A673 (cell line): ENCODE measurements at regions not wholly inside any gene's neighbourhood (a gene's known extent, or its start where the extent isn't known, plus 50 kb on each side); places are given as distances from the start of the nearest gene placed in this dataset.
"Not testable (repeated sequence)": the region's sequence is repeated elsewhere in the genome, so short reads cannot be mapped to it uniquely, and the experiment has no call there.

Experiments used
- BruUV-seq: library from RNA; stranded (reverse); fragments of 400-500 nt; replicated peaks from 2 replicates; lab custom pipeline; 2021; lab: Mats Ljungman, UMichigan
- CTCF ChIA-PET: fragments of 300-600 bp; sonication (Branson Sonifier 250); formaldehyde crosslinking; loops from one replicate; lab custom pipeline; 2022; ENCODE audit warnings: antibody characterized with exemption; lab: Charles Lee
- POLR2A ChIA-PET: fragments of 300-600 bp; sonication (Branson Sonifier 250); formaldehyde crosslinking; loops from one replicate; lab custom pipeline; 2022; ENCODE audit warnings: antibody characterized with exemption; ENCODE audit not compliant: low non-redundant PET; lab: Charles Lee
- DNase-seq: peaks from one replicate; pipeline ENCODE4 v3.0.0-alpha.2; 2015; ENCODE audit warnings: low spot score
- H3K27ac ChIP-seq: fragments of 200-600 bp; sonication (generic); 2 replicates; pipeline ENCODE4 v1.5.1; 2016; ENCODE audit warnings: mixed run types, low read depth, mild to moderate bottlenecking, mixed read lengths, antibody characterized with exemption, low read length; ENCODE audit not compliant: poor library complexity, severe bottlenecking
- H3K27me3 ChIP-seq: fragments of 200-600 bp; sonication (generic); replicated peaks from 2 replicates; pipeline ENCODE4 v1.6.1; 2017; ENCODE audit warnings: mixed run types, low read depth, mild to moderate bottlenecking, mixed read lengths, antibody characterized with exemption, low read length; ENCODE audit not compliant: insufficient read depth, poor library complexity
- H3K36me3 ChIP-seq: fragments of 200-600 bp; sonication (generic); 2 replicates; pipeline ENCODE4 v1.6.1; 2016; ENCODE audit warnings: mixed run types, mild to moderate bottlenecking, mixed read lengths, antibody characterized with exemption, low read length; ENCODE audit not compliant: insufficient read depth, poor library complexity, severe bottlenecking
- H3K4me1 ChIP-seq: fragments of 200-600 bp; sonication (generic); 2 replicates; pipeline ENCODE4 v1.6.1; 2017; ENCODE audit warnings: mixed run types, mild to moderate bottlenecking, mixed read lengths, antibody characterized with exemption, low read length; ENCODE audit not compliant: insufficient read depth, poor library complexity, severe bottlenecking
- H3K4me3 ChIP-seq: fragments of 200-600 bp; sonication (generic); 2 replicates; pipeline ENCODE4 v1.5.1; 2016; ENCODE audit warnings: low read depth, mixed run types, mild to moderate bottlenecking, mixed read lengths, low read length; ENCODE audit not compliant: poor library complexity, severe bottlenecking
- H3K9me3 ChIP-seq: fragments of 200-600 bp; sonication (generic); 2 replicates; pipeline ENCODE4 v1.6.1; 2016; ENCODE audit warnings: mixed run types, low read depth, mild to moderate bottlenecking, mixed read lengths, antibody characterized with exemption, low read length; ENCODE audit not compliant: poor library complexity, severe bottlenecking
- intact Hi-C: fragments of 100-400 bp; cut with micrococcal nuclease; formaldehyde crosslinking; loops from one replicate; pipeline ENCODE4 v1.10.0; 2022; ENCODE audit not compliant: unreplicated experiment

DNA sequence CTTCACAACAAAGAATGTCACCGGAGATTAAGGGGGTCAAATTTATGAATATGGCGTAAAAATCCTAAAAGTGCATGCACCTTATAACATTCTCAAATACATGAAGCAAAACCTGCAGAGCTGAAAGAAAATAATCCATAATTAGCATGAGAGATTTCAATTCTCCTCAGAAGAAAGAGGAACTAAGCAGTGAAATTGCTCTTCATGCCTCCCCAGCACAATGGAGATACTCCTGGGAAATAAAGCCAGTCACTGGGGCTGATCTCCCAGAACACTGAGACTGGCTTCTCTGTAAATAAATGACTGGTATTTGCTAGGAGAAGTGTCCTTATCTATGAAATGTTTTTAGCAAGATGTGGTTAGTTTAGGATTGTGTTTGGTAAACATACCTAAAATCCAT is 68.1 kb downstream of the GOLGA6L6 start:
- H3K36me3 ChIP-seq, H3K27me3 ChIP-seq, H3K4me1 ChIP-seq, POLR2A ChIA-PET, BruUV-seq, DNase-seq, H3K27ac ChIP-seq, H3K4me3 ChIP-seq, intact Hi-C loops, H3K9me3 ChIP-seq, CTCF ChIA-PET: not testable (repeated sequence)

DNA sequence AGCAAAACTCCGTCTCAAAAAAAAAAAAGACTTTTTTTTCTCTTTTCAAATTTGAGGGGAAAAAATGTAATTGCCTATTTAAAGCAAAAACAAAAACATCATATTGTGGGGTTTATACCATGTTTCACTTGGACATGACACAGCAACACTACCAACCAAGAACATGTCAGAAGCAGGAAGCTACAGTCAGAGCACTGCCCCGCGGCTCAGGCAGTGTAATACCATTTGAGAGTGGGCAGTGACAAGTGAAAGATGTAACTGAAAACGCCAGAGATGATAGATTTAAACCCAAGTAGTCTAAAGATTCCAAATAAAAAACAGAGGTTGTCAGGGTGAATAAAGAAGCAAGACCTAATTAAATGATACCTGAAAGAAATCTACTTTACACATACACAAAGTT is 68.6 kb downstream of the GOLGA6L6 start:
- BruUV-seq, intact Hi-C loops: not testable (repeated sequence)

DNA sequence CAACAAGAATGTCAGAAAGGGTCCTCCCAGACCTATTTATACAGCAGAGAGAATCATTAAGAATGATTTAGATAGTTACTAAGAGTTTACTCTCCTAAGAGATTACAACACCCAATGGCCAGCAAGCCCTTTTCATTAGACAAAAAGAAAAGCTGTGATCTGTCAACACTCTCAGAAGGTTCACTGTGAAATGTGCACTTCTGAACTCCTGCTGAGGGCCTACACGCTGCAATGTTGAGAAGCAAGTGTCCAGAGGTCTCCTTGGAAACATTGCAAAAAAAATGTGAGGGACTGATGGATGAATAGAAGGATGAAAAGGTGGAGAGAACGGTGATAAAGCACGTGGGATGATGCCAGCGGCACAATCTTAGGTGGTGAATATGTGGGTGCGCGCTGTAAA is 70.8 kb downstream of the GOLGA6L6 start:
- BruUV-seq, H3K4me3 ChIP-seq, POLR2A ChIA-PET, H3K4me1 ChIP-seq, H3K9me3 ChIP-seq, H3K27me3 ChIP-seq, intact Hi-C loops, DNase-seq, H3K36me3 ChIP-seq, CTCF ChIA-PET, H3K27ac ChIP-seq: not testable (repeated sequence)

More for the DNA sequence above, 68.6 kb downstream of the GOLGA6L6 start:
- H3K9me3 ChIP-seq, H3K4me3 ChIP-seq, H3K4me1 ChIP-seq, DNase-seq, CTCF ChIA-PET, H3K27me3 ChIP-seq, POLR2A ChIA-PET, H3K36me3 ChIP-seq, H3K27ac ChIP-seq: not testable (repeated sequence)

DNA sequence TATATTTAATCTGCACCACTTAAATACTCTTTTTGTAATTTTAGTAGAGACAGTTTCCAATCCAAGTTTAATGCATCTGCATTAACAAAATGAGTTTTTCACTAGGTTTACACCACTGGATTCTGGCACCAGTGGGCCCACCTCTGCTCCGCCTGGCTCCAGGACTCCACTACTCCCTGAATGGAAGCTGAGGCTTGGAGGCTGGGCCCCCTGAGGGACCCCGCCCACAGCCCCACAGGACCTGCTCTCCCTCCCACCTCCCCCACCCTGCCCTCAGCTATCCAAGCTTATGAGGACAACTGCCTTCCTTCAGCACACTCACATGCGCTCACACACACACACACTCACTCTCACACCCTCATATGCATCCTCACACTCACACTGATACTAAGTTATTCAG is 100.5 kb downstream of the GOLGA6L6 start:
- H3K4me1 ChIP-seq, H3K27me3 ChIP-seq, H3K36me3 ChIP-seq, H3K27ac ChIP-seq, H3K9me3 ChIP-seq, H3K4me3 ChIP-seq, DNase-seq, BruUV-seq, POLR2A ChIA-PET, intact Hi-C loops, CTCF ChIA-PET: not testable (repeated sequence)

DNA sequence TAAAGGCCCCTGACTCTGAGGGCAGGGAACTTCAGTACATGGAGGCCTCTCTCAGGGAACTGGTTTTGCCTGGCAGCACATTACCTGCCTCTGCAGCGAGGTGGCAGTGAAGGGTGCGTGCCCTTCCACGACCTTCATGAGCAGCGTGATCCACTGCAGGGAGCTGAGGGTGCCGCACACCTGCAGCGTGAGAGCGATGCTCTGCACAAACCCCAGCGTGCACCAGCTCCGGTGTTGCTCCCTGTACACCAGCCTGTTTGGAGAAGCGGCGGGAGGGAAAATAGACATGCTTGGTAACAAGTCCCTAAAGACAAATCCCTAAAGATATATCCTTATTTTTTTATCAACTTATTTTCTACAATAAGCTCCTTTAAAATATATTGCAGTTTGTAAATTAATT is 101.2 kb downstream of the GOLGA6L6 start:
- H3K36me3 ChIP-seq, CTCF ChIA-PET, BruUV-seq, POLR2A ChIA-PET, H3K27ac ChIP-seq, H3K4me1 ChIP-seq, intact Hi-C loops, H3K4me3 ChIP-seq, DNase-seq, H3K9me3 ChIP-seq, H3K27me3 ChIP-seq: not testable (repeated sequence)

DNA sequence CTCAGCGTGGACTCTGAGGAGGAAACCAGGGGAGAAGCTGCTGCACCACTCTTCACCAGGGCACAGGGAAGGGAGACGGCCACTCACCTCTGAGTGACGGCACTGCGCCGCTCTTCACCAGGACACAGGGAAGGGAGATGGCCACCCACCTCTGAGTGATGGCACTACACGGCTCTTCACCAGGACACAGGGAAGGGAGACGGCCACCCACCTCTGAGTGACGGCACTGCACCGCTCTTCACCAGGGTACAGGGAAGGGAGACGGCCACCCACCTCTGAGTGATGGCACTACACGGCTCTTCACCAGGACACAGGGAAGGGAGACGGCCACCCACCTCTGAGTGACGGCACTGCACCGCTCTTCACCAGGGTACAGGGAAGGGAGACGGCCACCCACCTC is 102.5 kb downstream of the GOLGA6L6 start:
- intact Hi-C loops, H3K27me3 ChIP-seq, H3K36me3 ChIP-seq, H3K4me3 ChIP-seq, BruUV-seq, POLR2A ChIA-PET, H3K9me3 ChIP-seq, H3K4me1 ChIP-seq, CTCF ChIA-PET, DNase-seq, H3K27ac ChIP-seq: not testable (repeated sequence)

DNA sequence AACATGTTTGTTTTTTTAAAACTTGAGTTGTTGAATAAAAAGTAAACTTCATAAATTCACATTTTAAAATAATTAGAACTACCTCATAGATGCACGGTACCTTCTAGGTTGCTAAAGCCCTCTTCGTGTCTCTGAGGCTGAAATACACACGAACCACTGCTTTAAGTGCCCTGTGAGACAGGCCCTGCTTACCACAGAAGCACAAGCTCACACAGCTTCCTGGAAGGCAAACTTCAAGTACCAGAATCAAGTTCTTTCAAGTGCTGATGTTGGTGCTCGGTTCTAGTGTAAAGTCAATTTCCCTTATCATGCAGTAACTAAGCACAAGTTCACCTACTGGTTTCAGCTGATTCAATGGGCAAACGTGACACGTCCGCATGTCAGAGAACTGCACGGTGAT is 103.3 kb downstream of the GOLGA6L6 start:
- H3K27ac ChIP-seq, H3K4me1 ChIP-seq, H3K4me3 ChIP-seq, POLR2A ChIA-PET, CTCF ChIA-PET, H3K27me3 ChIP-seq, intact Hi-C loops, H3K9me3 ChIP-seq, H3K36me3 ChIP-seq, BruUV-seq, DNase-seq: not testable (repeated sequence)

DNA sequence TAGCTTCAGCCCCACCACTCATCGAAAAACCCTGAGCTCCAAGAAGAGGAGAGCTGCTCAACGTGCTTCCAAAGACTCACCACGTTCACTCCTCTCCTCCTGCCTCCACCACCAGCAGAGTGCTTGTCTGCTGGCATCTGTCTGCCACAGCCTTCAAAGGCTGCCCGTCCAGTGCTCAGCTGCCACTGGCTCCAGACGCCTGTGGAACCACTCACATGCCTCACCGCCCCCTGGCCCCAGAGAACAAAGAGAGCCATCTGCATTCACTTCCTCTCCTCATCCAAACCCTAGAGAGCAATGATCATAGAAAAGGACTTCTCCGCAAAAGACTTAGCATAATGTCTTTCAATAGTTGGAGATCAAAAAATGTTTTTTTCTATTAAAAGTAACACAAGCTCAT is 108.1 kb downstream of the GOLGA6L6 start:
- POLR2A ChIA-PET, intact Hi-C loops, BruUV-seq, CTCF ChIA-PET, H3K27me3 ChIP-seq, H3K27ac ChIP-seq, H3K36me3 ChIP-seq, H3K4me1 ChIP-seq, DNase-seq, H3K4me3 ChIP-seq, H3K9me3 ChIP-seq: not testable (repeated sequence)
